Brain pericyte (primary cell): ENCODE measurements at regions not wholly inside any gene's neighbourhood (a gene's known extent, or its start where the extent isn't known, plus 50 kb on each side); places are given as distances from the start of the nearest gene placed in this dataset.

Experiments used
- DNase-seq: peaks from one replicate; pipeline ENCODE4 v3.0.0-alpha.2; 2012; ENCODE audit warnings: low read depth, low spot score

DNA sequence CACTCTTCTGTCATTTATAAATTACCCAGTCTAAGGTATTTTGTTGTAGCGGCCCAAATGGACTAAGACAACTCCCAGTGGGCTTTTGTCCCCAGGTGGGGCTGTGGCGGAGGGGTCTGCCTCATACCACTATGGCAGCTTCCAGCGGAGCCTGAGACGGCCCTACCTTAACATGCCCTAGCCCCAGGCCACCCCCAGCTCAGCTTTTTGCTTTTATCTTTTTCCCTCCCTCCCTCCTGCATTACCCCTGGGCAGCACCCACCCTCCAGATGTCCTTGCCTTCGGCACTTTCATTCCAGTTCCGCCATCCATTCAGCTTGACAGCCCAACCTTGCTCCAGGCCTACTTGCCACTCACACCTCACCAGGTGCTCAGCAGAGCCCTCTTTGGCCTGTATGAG, 307.3 kb downstream of the PTPRU start:
- DNase-seq, result no peak

DNA sequence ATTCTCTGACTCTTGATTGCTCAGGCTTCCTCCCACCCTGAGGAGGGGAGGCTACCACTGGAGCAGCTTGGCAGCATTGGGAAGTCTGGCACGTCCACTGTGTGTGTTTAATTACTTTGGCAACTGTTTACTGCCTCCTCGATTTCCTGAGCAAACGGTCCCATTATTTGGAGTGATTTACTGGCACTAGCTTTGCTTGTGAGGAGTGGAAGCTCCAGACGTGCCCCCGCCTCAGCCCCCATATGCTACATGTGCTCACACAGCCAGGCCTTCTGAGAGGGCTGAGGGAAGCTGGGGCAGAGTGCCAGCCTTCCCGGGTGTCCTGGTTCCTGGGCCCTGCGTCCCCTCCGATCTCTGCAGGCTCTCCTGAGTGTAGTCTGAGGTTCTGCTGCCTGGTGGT, 306.2 kb downstream of the PTPRU start:
- DNase-seq, result no peak

DNA sequence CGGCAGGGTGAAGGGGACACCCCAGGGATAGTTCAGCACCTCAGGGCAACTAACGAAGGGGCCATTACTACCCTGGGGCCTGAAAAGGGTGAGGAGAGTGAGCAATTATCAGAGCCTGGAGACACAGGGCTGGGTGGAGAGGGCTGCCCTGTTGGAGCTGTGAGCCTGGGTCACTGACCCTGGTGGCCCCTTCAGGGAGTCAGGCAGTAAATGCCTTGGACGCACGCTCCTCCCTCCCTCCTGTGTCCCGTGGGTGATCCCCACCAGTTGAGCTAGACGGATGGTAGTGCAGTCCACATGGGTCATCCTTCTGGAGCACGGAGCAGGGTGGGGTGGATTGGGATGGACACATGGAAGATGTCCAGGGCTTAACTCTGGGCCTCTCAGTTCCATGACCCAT, 305.3 kb downstream of the PTPRU start:
- DNase-seq, result no peak

DNA sequence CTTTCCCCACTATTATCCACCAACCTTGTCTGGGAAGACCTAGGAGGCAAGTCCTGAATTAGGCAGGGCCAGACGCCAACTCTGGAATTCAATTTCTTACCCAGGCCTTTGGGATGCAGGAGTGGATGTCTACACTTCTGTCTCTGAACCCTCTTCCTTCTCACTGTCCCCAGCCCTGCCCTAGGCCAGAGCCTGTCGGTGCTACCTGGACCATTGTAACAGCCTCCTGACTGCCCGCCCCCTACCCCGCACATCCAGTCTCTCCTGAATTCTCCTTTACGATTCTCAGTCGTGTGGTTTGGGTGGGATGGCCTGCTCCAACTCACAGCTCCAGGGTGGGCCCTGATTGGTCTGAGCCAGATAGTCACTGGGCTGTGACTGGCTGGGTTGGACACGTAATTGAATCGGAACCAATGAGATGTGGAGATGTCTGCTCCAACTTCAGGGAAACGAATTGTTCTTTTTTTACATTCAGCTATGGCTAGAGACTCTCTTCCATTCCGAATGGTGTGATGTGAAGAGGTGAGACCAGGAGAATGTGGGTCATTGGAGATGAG, 304.6 kb downstream of the PTPRU start:
- no peak for DNase-seq

DNA sequence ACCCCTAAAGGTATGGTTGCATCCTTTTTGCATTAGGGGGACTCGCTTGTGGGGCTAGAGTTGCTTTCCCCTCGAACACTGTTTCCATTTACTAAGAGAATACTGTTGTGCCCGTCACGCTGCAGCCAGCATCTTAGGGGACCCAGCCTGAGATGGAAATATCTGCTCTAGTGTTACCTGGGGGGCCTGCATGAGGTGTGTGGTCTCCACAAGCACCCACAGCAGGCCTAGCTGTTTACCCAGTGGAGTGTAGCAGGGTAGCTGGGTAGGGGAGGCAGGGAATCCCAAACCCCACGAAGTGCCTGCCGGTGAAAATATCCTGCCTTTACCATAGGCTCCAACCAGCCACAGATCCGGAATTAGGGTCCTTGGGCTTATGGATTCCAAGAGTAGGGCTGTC, 303.6 kb downstream of the PTPRU start:
- no peak for DNase-seq

DNA sequence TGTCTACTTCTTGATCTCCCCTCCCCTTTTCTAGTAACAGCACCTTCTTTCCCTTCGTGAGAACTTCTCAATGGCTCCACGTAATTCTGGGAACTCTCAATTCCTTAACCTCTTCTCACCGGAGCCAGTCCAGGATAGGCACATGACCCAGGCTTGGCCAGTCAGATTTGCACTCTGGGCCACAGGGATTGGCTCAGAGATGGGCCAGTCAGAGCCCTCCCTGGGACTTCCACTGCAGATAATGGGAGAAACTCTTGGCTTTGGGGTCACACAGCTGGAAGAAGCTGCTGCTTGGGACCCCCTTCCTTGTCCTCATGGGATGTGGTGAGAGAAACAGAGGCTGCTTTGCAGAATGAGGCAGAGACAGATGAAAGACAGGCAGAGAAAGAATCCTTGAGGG, 302.3 kb downstream of the PTPRU start:
- no peak for DNase-seq

DNA sequence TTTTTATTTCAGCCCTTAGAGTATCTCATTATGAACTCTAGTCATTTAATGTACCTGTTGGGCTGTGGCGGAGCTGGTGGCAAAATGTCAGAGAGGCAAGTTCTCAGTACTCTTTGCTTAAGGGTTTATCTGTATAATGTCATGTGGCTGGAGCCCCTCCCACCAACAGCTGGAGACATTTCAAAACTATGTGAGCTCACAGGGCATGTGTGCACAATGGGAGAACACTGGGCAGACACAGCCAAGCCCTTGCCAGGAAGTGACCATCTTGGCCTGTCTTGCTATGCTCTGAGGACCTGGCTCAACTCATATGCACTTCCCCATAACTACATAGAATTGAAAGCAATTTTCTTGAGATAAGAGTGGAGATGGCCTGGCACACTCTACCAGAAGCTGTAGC, 296.4 kb downstream of the PTPRU start:
- DNase-seq, result no peak

DNA sequence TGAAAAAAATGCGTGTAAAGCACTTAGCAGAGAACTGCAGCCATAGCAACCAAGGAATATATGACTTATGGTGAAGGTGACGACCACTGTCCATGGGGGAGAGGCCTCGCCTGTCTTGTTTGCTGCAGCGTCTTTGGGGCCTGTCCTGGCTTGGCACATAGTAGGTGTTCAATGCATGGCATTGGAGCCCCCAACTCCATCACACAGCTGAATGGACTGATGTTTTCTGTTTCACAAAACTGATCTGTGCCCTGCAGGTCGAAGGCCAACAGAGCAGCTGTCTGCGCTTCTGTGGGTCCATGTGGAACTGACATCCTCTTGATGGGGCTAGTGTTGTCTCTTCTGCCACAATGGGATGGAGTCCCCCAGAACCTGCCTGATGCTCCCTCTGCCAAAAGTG, 296.0 kb downstream of the PTPRU start:
- no peak for DNase-seq

DNA sequence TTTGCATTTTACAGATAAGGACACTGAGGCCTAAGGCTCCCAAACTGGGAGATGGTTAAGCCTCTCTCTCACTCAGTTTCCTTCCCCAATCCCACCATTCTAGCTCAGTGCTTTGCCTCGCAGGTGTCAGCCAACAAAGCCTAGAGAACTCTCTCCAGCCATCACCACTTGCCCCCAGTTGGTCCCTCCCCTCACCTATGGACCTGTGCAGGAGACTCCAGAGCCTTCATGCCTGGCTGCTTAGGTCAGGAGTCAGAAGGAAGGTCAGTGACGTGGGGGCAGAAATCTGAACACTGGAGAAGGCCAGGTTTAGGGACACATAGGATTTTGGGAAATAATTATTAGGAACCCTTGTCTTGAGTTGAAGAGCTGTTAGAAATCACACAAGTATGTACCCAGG, 295.3 kb downstream of the PTPRU start:
- no peak for DNase-seq

DNA sequence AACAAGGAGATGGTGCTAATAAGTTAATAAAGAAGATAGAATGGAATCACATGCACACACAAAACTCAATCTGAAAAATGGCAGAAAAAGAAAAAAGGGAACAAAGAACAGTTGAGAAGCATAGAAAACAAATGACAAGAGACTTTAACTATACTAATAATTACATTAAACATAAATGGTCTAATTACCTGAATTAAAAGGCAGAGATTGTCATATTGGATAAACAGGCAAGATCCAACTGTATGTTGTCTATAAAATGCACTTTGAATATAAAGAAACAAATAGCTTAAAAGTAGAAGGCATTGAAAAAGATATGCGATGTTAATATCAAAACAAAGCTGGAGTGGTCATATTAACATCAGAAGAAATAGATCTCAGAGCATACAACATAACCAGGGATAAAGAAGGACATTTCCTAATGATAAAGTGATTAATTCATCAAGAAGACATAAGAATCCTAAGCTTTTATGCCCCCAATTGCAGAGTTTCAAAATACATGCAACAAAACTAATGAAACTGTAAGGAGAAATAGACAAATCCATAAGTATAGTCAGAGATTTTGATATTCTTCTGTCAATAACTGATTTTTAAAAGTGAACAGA, 293.5 kb downstream of the PTPRU start:
- DNase-seq, result no peak

DNA sequence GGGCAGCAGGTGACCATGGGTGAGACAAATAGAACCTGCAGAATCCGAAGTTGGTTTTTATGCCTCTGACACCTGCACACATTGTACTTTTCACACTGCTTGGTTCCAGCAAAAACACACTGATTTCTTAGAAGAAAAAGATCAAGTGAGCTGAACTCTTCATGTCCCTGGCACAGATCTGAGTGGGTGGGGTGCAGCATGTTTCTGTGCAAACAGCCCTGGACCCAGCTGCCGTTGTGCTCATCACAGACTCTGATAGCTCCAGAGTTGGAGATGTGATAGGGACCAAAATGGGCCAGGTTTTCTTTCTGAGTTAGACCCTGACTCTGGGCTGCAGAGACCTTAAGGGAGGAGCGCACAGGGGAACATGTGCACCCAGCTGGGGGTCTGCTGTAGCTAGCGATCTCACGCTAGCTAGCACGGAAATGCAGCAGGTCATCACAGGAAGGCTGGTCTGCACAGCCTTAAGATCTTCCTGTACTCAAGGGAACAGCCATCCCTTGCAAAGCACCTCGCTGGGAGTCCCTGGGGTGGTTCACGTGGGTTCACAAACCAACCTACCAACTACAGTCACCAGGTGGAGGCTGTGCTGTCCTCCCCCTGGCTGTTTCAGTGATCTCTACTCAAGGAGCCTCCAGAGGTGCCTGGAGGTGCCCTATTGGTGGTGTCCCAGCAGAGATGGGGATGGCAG, 291.1 kb downstream of the PTPRU start:
- no peak for DNase-seq

DNA sequence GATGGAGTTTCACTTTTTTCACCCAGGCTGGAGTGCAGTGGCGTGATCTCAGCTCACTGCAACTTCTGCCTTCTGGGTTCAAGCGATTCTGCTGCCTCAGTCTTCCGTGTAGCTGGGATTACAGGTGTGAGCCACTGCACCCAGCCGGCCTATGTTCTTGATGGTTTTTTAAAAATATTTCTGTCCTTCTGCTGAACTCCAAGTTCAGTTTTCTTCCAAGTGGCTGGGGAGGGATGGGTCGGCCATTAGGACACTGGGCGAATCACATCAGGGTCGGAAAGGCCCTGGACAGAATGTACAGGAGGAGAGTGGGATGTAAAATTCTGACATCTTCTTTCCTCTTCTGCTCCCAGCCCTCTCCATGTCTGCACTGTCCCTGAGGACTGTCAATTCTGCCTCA, 289.6 kb downstream of the PTPRU start:
- DNase-seq, result no peak

DNA sequence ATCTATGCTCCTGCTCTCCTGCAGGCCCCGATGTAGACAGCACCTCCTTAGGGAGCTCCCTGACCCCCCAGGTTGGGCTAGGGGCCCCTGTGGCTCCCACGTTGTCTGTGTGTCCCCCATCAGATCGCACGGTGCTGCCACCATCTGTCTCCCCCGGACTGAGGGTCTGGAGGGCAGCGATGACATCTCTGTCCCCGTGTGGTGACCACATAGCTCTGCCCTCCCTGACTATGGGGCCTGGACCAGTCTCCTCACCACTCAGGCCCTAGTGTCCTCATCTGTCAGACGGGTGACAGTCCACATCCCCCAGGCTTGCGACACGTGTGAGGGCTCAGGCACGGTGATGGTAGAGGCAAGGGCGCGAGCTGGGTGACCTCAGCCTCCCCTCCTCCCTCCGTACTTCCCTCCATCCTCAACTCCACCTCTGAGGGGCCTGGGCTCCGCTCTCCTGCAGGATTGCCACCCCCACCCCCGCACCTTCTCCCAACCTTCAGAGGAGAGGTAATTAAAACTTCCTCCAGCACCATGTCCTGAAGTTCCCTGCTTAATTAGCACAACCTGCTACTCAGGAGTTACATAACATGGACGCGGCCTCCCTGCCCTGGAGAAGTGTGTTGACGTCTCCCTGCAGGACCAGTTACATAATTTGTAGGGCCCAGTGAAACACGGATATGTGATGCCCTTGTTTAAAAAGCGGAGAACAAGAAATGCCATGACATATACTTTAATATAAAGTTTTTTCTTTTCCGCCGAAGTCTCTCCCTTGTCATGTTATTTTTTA, 288.2 kb downstream of the PTPRU start:
- DNase-seq, result no peak

DNA sequence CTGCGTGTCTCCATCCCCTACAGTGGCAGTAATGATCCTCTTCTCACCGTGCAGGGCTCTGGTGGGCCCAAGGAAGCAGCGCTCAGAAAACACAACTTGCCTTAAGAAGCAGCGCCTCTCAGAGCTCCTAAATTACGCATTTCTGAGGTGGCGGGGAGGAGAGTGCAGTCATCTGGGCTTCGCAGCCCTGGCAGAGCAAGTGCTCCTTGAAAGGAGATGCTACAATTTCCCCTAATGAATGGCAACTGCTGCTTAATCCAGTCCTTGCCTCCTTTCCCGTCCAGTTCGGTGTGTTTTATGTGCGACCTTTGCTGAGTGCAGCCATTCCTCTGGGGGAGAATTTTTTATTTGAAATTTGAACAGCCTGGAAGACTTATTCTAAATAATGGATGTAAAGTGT, 287.3 kb downstream of the PTPRU start:
- no peak for DNase-seq

DNA sequence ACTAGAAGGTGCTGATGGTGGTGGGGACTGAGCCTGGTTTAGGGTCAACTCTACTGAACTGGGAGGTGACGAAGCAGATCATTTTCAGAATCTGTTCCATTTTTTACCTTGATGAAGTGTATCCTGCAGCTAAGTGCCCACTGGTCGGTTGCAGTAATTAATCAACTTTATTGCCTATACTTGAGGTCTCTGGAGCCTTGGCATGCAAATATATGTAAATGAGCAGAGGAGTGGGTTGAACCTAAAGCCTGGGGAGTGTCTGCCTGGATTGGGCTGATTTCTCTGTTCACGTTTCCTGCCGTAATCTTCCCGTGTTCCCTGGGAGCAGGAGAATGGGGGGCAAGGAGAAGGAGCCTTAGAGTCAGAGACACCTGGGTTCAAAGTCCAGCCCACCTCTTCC, 286.8 kb downstream of the PTPRU start:
- no peak for DNase-seq

DNA sequence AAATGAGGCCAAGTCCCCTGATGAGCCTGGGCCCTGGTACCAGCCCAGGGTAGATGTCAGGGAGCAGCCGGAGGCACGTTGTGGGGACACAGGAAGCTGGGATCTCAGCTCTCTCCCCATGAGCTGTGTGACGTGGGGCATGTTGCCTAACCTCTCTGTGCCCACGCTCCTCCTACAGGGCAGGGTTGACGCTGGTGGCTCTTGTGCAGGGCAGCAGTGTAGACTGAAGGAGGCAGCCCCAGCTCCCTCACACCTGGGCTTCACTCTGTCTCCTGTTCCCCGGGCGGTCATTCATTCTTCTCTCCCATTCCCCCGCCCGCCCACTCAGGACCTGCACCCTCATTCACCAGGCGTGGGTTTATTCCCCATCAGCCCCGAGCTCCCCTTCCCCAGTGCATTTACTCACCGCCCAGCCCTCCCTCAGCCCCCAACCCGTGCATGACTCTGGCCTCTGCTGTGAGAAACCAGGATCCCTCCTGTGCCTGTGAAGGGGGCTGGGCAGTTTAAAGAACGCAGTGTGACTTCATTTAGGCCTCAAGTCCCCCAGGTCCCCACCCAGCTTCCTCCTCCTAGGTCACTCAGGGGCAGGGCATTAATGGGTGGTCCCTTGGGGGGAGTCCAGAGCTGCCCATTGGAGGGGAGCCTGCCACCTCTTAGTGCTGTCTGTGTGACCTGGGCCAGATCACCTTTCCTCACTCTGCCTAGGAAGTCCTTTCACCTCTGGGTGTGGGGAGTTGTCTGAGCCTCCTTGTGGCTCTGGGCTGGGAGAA, 285.7 kb downstream of the PTPRU start:
- DNase-seq, result no peak

DNA sequence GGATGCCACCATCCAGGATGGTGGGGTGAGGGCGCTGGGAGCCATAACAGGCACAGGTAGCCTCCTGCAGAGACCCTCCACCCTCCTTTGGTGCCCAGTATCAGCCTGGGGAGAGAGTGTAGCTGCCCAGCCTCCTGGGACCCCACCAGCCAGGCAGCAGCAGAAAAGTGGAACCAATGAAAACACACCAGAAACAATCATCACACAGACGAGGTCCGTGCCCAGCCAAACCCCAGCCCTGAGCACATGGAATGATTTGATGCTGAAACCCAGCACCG, 285.1 kb downstream of the PTPRU start:
- no peak for DNase-seq

DNA sequence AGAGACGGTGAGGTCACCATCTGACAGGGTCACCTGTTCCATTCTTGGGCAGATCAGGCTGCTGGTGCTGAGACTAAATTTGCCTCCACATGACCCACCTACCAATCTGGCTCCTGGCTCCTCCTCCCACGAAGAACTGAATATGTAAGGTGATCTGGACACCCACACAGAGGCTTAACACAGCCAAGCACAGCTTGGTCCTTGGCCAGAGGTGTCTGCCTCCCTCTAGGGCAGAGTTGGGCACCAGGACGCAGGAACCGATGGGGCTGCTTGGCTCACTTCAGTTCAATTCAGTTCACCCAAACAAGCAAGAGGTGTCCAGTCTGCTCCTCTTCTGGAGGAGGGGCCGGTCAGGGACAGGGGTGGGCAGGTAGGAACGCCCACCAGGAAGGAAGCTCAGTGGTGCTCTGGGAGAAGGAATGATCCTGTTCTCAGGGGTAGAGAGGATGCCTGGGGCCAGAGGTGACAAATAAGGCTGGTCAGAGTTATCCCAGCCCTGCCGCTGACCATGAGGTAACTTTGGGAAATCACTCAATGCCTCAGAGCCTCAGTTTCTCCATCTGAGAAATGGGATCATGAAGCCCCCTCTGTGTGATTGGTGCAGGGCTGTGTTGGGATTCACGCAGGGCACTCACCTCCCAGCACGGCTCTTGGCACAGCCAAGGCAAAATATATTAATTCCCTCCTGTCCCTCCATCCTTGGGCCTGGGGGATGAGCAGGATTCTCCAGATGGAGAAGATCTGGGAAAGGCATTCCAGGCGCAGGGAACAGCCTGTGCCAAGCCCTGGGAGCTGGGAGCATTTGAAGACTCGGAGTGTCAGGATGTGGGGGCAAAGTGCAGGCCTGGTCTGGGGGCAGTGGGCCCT, 284.5 kb downstream of the PTPRU start:
- no peak for DNase-seq

DNA sequence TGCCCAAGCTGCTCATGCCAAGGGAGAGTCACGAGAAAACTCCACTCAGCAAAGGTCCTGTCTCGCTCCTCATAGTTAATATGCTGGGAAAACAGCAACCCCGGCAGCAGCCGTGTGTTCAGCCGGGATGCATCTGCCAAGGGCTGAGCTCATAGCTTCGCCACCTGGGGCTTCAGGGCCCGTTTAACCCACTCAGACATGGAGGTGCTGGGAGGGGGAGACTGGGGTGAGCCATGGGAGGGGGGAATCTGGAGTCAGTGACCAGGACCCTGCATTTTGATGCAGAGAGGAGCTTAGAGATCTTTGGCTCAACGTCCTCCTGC, 283.4 kb downstream of the PTPRU start:
- DNase-seq, result no peak

DNA sequence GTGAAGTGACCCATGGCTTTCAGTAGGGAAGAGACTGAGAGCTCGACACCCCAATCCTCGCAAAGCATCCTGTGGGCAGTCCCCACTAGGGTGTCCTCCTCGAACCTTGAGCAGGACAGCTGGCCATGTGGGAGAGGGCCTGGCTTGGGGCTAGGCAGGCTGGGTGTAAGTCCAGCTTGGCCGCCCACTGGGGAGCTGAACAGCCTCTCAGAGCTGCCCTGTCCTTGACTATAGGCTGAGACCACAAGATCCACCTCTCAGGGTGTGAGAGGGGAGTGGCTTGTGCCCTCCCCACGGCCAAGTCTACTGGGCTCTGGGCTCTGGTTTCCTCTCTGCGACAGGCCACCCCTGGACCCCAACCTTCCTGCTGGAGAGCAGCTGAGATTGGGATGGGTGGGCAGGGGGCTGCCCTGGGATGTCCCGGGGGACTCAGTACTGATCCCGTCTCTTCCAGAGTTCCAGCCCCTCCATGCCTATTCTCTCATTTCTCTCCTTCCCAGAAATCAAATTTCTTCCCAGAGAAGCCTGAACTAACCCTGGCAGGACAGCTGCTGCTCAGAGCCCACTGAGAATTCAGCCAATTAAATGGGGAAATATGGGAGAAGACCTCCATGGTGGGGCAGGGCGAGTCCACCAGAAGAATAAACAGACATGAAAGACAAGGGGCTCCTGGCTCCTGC, 282.9 kb downstream of the PTPRU start:
- no peak for DNase-seq
